ENCODE measurements at regions not wholly inside any gene's neighbourhood (a gene's known extent, or its start where the extent isn't known, plus 50 kb on each side); places are given as distances from the start of the nearest gene placed in this dataset.

GRCh38 chr3:11096266-11097139 lies 57.8 kb upstream of the HRH1 start:
- H3K9me3 ChIP-seq, result no peaks in the 10 kb centered on the region
- no peaks in the 10 kb centered on the region for H3K27me3 ChIP-seq
- no peak for TF ChIP-seq CTCF (IDR thresholded peaks at IDR 0.05)
- H3K27ac ChIP-seq, result peak overlapping the region; percentile 82 to 84
- peak overlapping the region; percentile 39 to 51 for H3K4me3 ChIP-seq
- intact Hi-C loops (cut with DNase I), result loop anchor here (1.0 to 5.0 kb wide), 5 partner anchors 24 to 116 kb away; partner anchors contain the start of gene HRH1
- peak; percentile 54 to 91 for DNase-seq (ENCODE audit: low spot score in 2 of 2)
- H3K36me3 ChIP-seq, result no peaks in the 10 kb centered on the region
- H3K4me1 ChIP-seq, result peaks cover 0 to 4% of the 10 kb centered on the region in 2 donors

GRCh38 chr3:11099306-11099705 lies 55.0 kb upstream of the HRH1 start:
- Histone ChIP-seq H3K9me3 (peaks cover 0 to 12% of the 10 kb centered on the region in 2 donors), H3K27me3 (no peaks in the 10 kb centered on the region)
- intact Hi-C loops (cut with DNase I), result loop anchor here (5.0 kb wide), 3 partner anchors 37 to 113 kb away; partner anchors contain the start of gene HRH1

More at GRCh38 chr3:11099306-11099705, 55.0 kb upstream of the HRH1 start:
- Histone ChIP-seq H3K4me3 (no peak overlapping the region), H3K36me3 (no peaks in the 10 kb centered on the region), H3K27ac (no peak overlapping the region), H3K4me1 (peaks cover 0 to 4% of the 10 kb centered on the region in 2 donors)
- no peak for TF ChIP-seq CTCF (IDR thresholded peaks at IDR 0.05)
- DNase-seq (ENCODE audit: low spot score in 2 of 2), result no peak
